ENCODE measurements at regions not wholly inside any gene's neighbourhood (a gene's known extent, or its start where the extent isn't known, plus 50 kb on each side); places are given as distances from the start of the nearest gene placed in this dataset.
"Not testable (repeated sequence)": the region's sequence is repeated elsewhere in the genome, so short reads cannot be mapped to it uniquely, and the experiment has no call there.

DNA sequence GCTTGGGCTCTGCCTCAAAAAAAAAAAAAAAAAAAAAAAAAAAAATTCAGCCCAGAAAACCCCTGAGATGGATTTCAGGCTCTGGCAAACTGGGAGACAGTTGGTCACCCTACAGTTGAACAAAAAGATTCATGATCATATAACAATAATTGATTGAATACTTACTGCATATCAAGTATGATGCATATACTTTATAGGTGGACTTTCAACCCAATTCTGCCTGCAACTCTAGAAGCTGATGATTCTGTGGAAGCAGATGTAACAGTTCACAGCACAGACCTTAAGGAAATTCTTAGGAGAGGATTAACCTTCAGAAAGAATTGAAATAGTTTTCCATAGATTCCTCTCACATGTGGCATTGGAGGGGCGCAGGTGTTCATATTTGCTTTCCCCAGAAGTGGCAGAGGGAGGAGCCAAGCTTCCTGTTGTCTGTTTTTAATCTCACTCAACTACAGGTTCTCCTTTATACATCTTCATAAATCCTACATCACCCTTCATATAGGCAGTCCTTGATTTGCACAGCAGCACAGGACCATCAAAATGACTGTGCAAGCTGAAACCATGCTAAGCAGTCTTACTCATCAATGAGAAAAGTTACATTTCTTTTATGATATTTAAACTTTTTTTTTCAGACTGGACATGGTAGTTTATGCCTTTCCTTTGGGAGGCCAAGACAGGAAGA lies 149.4 kb upstream of the KLF3 start:
- DNase-seq (no peak), ATAC-seq (peak; percentile 73)

DNA sequence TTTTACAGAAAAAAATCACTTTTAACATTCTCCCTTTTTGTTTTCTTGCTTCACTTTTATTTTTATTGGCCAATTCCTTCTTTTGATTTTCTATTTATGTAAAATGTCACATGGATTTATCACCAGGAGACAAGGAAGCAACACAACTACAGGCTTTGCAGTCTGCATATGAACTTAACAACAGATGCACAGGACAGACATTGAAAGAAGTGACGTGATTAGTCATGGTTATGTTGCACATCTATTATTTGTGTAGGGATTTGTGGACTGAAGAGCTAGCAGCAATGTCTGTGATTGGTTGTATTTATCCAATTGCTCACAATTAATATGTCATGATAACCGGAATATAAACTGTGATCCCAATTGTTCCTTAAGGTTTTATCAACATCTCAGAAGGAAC lies 147.8 kb upstream of the KLF3 start:
- DNase-seq = no peak
- no peak for ATAC-seq

DNA sequence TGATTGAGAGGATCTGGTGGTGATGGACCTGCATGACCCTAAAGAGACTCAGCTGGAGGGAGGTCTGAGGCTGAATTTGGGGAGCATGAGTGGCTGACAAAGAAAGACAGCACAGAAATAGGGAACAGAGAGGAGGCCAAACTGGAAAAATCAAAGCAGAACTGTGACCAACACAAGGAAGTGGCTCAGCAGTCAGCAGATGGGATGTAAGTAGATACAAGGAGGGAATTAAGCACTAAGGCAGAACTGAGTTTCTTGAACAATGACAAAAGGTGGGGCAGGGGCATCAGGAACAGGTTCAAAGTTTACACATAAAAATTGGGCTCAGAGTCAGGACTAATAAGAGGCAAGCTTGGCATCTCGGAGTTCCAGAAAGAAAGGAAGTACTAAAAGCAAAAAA lies 144.3 kb upstream of the KLF3 start:
- no peak for ATAC-seq
- DNase-seq = no peak

DNA sequence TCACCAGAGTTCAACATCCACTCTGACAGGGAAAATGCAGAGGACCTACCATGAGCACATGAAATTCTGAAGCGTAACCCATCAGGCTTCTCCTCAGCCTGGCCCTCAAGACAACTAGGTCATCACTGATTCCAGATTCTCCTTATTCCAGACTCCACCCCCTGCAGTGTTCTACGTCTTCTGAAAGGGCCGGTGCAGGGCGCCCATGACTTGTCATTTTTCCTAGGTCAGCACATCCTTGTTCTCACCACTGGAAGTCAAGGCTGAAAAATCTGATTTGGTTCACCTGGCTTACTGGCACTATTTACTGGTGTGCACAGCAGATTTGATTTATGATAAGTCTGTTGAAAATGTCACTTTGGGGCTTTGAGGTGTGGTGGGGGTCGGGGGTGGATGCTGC lies 140.9 kb upstream of the KLF3 start:
- DNase-seq = no peak

DNA sequence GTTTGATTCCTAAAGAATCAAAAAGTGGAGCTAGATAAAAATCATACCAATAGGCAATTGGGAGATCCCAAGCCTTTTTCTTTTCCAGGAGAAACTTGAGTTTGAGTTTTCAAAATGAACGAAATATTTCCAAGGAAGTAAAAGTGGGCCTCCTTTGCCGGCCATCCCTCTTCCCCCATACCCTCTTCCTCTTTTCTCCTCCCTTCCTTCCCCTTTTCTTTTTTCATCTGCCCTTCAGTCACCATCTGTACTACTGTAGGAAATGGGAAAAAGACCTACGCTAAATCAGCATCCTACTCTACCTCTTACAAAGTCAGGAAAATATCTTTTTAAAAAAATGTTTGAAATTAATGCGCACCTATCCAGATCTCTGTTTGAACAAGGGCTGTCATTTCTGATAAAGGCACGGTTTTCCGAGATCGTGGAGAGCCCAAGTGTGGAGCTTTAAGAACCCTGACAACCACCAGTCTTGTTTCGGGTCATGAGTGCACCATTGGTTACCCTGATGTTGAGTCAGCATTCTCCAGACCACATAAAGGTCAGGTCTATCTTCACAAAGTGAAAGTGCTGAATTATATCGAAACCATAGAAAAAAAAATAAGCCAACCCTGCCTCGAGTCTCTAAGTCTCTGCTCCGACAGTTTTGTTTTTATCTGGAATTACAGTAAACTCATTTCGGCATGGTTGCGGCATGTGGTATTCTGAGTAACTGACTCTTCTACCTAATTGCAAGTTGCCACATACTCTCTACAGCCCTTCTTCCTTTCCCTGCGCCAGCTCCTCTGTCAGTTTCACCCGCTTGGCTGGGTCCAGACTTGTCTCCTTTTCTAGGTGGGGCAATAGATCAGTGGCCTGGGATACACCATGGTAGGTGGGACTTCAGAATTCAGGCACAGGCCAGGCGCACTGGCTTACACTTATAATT lies 140.2 kb upstream of the KLF3 start:
- DNase-seq (peak; percentile 33), ATAC-seq (peak; percentile 92)

More for the DNA sequence above, 140.9 kb upstream of the KLF3 start:
- ATAC-seq = no peak

DNA sequence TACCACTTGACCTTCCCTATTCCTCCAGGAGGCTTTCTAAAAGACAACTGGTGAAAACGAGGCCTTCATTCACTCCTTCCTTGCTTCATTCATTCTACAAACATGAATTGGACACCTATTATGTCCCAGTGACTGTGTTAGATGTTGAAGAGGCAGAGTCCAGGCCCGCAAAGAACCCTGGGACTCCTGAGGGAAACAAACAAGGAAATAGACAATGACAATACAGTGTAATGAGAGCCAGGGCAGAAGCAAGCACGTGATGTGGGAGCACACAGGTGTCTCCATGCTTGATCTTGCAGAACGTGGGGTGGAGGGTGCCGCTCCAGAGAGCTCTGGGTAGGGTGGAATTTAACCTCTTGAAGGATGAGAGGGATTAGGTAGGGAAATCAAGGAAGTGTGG lies 137.6 kb upstream of the KLF3 start:
- ATAC-seq (no peak), DNase-seq (no peak)

DNA sequence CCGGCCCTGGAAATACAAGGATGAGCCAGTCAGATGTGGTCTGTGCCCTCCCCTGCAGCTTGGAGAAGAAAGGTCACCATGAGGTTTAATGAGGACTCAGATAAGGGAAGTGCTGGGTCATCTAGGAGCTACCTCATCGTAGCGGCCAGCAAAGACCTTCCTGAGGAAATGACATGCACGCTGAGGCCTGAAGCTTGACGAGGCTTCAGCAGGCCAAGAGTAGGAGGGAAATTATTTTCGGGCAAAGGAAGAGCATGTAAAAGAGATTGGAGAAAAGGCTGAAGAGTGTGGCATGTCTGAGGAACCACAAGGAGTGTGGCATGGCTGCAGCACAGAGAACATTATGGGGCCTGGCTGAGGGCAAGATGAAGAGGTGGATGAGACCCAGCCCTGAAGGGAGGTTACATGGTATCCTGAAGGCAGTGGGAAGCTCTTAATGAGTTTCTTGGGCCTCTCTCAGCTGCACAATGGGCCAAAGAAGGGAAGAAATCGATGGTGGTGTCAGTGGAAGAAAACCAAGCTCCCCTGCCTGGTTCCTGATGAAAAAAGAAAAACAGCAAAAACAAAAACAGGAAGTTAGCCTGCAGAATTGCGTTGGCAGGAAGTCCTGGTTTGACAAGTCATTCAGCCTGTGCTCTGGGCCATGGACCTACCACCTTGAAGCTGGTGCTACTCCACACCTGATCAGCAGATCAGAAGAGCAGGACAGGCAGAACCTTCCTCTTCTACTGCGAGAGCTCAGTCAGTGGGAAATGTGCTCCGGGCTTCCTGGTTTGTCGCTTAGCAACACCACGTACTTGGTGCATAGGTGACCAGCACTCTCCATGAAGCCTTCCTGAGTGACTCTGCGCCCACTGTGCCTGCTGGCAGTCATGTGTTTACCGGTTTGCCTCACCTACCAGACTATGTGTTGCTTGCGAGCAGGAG lies 134.5 kb upstream of the KLF3 start:
- DNase-seq (peak; percentile 45), ATAC-seq (peak; percentile 81)

DNA sequence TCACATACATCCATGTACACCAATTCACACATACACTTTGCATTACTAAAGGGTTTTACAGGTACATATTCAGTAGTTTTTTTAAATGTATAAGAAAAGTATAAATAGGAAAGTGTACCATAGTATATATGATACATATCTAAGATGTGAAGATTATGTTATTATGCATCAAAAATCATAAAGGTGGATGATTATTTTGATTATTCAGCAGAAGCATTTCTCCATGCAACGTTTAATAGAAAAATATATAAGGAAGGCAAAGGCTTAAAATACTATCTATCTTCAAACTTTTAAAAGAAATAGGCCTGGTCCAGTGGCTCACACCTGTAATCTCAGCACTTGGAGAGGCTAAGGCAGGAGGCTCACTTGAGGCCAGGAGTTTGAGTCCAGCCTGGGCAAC lies 133.5 kb upstream of the KLF3 start:
- DNase-seq (no peak), ATAC-seq (no peak)

DNA sequence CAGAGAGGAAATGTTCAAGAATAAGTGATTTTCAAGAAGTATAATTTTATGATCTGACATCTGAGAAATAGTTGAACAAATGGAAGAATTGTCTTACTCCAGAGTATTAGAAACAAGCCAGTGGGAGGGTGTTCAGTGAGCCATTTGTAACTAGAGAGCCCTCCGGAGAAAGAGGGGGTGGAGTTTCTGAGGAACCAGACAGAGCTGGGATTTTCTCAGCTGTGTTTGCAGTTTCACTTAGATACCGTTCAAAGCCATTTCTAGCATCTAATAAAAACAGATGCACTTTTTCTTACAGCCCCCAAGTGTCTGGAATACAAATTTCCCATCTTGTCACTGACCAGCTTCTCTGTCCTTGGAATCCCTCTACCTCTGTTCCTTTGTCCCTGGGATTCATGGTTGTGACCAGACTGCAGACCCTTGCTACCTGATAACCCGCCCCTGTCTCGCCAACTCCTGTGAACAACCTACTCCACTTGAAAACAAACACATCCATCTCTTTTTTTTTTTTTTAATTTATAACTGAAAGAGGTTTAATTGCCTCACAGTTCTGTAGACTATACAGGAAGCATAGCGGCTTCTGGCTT lies 132.8 kb upstream of the KLF3 start:
- ATAC-seq (no peak), DNase-seq (no peak)

DNA sequence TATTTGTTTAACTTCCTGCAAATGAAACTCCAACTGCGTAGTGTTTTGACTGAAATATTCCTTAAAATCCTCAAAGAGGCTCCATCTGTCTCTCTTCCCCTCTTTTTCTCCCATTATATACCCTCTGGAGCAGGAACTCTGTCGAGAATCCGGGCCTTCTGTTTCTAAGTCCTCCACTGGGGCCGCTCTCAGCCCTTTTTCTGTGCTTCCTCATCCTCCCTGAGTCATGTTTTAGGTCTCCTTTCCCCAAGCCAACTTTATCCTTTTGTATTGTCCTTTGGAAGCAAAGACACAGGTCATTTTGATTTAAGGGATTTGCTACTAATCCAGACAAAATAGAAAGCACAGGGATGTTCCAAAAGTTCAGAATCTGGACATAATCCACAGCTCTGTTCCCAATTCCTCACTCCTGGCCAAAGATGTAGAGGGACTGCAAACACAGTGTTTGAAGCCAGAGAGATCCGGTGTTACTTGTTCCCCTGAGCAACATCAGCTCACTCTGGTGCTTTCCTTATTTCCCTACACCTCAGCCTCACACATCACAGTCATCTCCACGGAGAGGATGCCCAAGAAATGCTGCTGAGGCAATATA lies 131.0 kb upstream of the KLF3 start:
- ATAC-seq = no peak
- DNase-seq = no peak

DNA sequence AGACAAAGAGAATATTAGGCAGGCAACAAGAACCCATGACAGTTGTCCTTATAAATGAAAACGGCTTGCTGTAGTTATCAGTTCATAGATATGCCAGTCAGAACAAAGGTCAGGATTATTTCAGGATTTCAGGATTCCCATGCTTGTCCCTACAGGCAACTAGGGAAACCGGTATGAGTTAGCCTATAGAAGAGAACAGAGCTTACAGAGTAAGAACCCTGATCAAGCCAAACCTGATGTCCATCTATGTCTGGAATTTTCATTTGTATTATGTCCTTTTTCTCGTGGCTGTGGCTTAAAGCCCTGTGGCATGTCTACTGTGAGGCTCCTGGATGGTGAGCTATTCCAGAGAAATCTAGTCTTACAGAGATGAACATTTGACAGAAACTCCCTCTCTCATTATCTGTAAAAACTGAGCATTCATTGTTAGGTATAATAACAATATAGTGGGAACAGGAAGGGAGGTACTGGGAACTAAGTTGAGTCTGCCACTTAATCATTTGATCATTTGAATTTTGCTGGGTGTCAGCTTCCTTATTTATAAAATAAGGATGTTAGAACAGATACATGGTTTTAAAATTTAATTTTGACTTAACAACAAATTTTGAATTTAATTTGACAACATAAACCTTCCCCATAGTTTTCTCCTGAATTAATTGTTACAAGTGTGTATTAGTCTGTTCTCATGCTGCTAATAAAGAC lies 129.5 kb upstream of the KLF3 start:
- DNase-seq = no peak
- ATAC-seq = no peak

DNA sequence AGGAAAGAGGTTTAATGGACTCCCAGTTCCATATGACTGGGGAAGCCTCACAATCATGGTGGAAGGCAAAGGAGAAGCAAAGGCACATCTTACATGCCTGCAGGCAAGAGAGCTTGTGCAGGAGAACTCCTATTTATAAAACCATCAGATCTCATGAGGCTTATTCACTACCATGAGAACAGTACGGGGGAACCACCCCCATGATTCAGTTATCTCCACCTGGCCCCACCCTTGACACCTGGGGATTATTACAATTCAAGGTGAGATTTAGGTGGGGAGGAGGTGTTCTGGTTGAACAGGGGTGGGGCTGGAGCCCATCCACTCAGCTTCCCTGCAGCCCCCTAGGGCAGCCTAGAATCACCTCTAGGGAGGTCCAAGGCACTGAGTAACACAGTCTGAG lies 128.9 kb upstream of the KLF3 start:
- ATAC-seq, DNase-seq: not testable (repeated sequence)

DNA sequence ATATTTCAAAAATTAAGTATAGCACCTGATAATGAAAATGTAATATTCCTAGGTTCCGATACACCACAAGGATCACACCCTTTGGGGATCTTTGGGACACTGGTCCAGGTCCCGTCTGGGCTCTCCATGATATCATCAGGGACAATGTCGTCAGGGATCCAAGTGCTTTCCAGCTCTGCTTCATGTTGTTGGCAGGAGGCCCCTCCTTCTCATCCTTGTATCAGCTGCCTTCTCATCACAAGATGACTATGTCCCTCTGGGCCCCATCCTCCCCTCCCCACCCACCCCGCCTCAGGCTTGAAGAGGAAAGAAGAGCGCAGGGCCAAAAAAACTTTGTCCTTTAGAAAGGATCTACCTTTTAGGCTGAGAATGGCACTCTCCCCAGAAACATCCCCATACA lies 128.3 kb upstream of the KLF3 start:
- ATAC-seq = no peak
- DNase-seq = no peak

DNA sequence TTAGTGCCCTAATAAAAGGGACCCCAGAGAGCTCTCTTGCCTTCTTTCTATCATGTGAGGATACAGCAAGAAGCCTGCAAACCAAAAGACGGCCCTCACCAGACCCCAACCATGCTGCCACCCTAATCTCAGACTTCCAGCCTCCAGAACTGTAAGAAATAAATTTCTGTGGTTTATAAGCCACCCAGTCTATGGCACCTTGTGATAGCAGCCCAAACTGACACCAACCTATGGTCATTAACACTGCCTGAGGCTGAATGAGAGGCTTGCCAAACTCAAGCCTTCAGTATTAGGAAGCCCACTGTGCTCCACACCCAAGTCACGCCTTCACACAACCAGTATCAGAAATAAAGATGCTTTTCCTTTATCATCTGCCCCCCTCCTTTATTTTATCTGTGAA lies 127.3 kb upstream of the KLF3 start:
- DNase-seq = no peak
- no peak for ATAC-seq

DNA sequence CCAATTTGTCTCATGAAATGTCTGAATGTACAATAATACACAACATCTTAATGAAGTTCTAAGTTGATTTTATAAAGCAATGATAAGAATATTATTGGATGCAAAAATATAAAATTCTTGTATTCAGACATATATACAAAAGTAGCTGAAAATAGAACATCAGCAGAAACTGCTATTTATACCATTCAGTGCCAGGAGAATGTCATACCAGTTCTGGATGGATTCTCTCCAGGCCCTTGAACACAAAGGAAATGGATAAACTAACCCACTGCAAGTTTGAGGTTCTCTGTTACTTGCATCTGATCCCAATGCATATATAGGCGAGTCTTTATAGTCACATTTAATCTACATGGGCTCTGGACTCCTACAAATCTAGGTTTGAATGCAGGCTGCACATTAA lies 126.3 kb upstream of the KLF3 start:
- DNase-seq (no peak), ATAC-seq (no peak)

DNA sequence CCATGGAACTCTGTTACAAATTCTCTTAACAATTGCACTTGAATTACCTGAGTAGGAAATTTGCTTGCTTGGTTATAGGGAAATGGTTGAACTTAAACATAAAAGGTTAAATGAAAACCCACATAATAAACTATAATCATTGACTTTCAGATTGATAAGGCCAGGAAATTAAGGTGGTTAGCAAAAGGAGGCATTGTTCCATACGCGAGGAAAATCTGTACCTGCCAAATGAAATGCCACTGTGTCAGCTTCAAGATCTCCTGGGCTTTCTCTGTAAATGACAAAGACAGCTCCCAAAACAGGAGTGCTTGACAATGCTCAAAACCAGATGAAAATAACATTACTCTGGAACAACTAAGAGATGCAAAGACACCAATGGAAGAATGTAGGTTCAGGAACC lies 125.5 kb upstream of the KLF3 start:
- ATAC-seq (no peak), DNase-seq (no peak)

DNA sequence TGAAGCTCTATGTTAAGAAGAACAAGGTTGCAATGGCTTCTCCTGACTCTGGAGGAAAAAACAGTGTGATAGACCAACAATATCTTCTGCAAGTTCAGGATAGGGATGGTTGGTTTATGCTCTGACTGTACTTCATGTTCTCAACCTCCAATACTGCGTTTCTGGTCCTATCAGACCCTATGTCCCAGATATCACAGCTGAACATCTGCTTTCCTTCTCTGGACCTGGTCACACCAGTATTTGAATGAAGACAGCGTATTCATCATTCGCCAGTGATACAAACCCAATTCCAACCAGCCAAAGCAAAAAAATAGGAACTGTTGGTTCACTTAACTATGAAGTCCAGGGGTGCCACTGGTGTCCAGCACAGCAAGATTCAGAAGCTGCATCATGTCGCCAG lies 124.5 kb upstream of the KLF3 start:
- ATAC-seq (no peak), DNase-seq (no peak)

DNA sequence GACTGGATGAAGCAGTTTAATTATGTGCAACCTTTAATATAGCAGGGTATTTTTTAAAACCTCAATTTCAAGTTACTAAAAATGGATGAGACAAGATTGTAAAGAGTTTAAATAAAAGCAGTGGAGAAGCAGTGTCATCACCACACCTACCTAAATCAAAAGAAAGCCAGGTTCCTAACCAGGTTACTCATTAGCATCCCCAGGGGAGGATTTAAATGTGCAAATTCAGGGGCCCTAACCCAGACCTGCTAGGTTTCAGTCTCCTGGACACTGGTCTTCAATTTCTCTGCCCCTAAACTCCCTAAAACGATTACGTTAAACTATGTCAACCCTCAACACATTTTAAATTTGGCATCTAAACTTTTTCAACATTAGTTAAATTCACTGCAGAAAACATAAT lies 116.9 kb upstream of the KLF3 start:
- DNase-seq (no peak), ATAC-seq (no peak)

DNA sequence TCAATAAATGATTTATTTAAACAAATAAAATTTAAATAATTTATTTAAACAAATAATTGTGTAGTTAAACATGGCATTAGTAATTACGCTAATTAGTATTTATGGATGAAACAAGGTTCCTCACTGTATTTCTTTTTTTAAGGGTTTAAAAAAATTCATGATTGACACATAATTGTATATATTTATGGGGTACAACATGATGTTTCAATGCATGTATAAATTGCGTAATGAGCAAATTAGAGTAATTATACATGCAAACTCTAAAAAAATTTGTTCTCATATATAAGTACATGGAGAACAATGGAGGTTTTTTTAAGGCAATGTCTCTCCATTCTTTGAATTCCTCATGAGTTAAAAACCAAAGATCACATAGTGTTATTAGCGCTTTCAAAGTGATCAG lies 115.7 kb upstream of the KLF3 start:
- DNase-seq = no peak

DNA sequence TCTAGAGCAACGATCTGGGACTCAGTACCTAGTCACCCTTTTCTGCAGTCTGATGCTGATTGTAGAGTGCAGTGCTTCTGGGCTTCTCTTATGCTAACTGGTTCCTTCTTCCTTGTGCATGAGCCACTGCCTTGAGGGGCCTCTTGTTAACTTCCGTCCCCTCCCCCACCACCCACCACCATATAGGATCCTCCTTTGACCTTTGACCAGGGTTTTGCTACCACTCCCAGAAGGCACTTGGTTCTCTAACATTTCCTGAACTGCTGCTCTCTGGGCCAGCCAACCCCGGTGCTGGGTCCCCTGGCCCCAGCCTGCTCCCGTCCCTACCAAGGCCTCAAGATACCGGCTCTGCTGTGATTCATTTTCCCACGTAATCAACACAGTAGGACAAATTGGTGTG lies 104.6 kb upstream of the KLF3 start:
- DNase-seq (no peak), ATAC-seq (no peak)

More for the DNA sequence above, 115.7 kb upstream of the KLF3 start:
- no peak for ATAC-seq

DNA sequence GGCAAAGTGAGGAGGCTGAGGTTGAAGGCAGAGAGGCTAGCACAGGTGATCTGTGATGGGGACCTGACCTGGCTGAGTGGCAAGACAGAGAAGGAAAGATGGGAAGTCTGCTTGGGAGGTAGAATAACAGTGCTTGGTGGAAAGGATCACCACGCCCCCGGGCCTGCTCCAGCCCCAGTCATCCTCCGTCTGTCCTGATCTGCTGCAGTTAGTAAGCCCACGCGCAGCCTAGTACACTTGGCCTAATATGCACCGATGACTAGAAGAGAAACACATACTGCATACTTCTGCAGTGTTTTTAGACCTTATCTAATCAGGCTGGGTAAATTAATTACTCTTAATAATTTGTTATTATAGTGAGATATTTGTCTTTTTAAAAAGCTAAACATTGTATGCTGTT lies 103.7 kb upstream of the KLF3 start:
- no peak for DNase-seq
- ATAC-seq = no peak

All from stimulated activated naive CD8-positive, alpha-beta T cell treated with anti-CD3 and anti-CD28 coated beads, Interleukin-15, Interleukin-2, amounts not matched to agents 100 U/mL and 50 U/mL, for 24 hours (primary cell).